ENCODE measurements at regions not wholly inside any gene's neighbourhood (a gene's known extent, or its start where the extent isn't known, plus 50 kb on each side); places are given as distances from the start of the nearest gene placed in this dataset.
"Not testable (repeated sequence)": the region's sequence is repeated elsewhere in the genome, so short reads cannot be mapped to it uniquely, and the experiment has no call there.

DNA sequence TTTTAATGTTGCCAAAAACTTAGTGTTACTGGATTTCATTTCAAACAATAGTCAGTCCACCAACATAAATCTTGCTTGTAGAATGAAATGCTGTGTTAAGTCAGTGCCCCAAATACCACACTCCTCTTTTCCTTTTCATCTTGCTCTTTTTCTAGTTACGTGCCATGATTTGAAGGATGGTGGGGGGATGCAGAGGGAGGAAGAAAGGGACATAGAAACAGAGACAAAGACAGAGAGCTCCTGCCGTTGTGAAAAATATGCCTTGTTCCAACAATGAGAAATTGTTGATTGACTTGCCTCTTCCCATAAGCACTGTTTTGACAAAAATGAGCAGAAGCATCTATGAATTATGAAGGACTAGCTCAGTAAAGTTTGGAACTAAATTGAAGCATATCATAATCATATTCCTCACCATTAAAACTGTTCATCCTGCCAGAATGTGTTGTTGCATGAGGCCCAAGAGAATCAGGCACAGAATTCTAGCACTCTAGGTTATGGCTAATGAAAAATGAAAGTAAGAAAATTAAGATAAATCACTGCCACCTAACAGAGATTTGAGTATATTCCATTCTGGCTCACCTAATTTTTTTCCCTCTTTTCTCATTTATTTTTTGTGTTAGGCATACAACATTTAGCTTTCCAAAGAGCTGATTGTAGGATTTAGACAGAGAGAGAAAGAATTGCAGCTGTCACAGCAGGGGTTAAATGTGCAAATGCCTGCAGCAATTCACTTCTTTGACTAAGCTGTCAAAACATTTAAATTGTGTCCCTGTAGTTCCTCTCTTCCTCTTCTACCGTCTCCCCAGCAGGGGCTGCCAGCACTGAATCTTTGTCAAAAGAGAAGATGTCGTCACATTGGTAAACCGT lies 111.6 kb upstream of the PTPN13 start:
- DNase-seq: no peak

DNA sequence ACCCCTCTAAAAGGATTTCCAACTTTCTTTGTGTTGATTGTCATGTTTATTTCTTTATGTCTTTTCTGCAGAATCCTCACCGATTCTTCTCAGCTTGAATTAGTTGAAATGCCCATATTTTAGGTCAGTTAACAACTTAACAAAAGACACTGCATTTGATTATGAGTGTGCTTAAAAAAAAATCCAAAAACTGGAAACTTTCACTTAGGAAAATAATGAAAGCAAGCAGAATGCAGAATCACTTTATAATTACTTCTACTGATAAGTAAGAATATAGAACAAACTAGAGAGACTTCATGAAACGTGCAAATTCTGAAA lies 111.0 kb upstream of the PTPN13 start:
- DNase-seq: no peak

DNA sequence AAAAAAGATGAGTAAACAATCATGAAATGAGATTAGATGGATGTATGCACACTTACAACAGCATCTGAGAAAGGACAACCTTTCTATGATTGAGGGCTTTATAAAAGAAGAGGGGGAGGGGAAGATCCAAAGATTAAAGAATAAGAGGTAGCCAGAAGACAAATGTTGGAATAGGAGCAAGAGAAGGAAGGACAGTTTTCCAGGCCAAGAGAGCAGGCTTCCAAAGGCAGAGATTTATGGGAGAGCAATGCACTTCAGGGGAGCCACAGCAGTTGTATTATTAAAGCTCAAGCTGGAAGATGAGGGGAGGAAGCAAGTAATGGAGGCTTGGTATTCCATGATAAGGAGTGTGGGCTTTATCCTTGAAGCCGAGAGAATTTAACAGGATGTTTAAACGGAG lies 110.3 kb upstream of the PTPN13 start:
- DNase-seq: no peak

GRCh38 chr4:86484241-86484640 lies 109.9 kb upstream of the PTPN13 start:
- no peak for DNase-seq

- DNase-seq: no peak
These were observed 106.3 kb upstream of the PTPN13 start for GRCh38 chr4:86487738-86488348.

DNA sequence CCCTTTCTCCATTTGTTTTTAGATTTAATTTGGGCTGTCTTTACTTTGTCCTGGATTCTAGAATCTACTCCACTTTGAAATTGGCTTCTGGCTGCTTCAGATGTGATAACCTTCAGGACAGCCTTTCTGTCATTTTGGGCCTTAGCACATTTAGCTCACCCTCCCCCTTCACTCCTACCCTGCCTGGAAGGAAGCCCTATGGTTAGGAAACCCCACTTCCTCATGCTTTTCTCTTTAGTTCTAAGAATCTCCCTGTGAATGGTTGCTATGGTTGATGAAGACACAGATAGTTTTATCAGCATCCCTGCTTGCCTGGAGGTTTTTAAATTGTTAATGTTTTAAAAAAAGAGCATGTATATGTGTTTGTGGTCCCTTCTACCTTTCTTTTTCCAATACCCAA lies 100.7 kb upstream of the PTPN13 start:
- DNase-seq: no peak

DNA sequence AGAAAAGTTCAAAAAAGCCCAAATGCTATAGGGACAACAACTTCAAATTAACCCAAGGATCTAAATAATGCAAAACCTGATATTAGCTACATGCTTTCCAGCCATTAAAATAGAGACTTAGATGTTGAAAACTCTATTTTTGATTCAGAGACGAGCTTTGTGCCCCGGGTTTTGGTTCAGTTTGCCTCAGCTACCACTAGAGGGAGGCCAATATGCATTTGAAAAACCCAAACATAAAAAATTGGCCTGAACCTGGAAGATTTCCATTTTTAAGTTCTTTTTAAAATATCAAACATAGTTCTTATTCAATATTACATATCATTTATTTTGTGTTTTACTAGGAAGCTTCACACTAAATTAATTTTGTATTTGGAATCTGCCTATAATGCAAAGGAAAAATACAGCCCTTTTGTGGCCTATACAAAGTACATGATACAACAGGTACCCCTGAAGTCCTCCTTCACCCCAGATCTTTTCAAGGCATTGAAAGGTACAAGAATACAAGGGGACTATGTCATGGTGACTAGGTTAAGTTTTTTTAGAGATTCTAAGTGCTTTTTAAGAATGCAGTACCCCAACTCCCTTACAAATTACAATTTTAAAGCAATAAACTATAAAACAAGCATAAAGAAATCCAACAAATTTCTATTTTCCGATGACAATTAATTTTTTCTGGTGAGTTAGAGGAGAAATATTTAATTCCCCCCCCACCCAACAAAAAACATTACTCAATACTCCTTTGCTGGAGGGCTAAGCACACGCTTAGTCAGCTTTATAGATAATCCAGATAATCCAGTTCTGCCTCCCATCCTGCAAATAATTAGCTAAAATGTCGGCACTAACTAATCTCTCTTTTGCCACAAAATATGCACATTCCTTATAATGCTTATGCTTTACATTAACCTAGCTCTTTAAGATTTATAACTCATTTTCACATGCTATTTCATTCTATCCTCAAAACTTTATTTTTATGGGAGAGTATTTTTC lies 97.7 kb upstream of the PTPN13 start:
- DNase-seq: peak; percentile 8 to 38

DNA sequence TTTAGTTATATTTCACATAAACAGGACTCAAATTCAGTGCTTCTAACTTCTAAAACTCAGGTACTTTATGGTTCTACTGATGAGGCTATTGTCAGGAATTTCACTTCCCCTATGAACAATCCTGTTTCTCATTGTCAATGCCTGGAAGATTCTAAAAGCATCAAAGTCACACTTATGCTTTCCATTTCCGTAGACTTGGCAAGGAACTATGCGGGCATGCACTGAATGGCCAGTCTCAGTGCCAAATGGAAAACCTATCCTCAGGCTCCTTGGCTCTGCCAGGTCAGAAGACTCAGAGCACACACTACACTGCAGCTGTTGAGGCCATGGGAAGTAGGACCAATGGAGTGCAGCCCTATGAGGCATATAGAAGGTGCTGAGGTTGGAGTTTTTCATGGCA lies 97.0 kb upstream of the PTPN13 start:
- DNase-seq: no peak

DNA sequence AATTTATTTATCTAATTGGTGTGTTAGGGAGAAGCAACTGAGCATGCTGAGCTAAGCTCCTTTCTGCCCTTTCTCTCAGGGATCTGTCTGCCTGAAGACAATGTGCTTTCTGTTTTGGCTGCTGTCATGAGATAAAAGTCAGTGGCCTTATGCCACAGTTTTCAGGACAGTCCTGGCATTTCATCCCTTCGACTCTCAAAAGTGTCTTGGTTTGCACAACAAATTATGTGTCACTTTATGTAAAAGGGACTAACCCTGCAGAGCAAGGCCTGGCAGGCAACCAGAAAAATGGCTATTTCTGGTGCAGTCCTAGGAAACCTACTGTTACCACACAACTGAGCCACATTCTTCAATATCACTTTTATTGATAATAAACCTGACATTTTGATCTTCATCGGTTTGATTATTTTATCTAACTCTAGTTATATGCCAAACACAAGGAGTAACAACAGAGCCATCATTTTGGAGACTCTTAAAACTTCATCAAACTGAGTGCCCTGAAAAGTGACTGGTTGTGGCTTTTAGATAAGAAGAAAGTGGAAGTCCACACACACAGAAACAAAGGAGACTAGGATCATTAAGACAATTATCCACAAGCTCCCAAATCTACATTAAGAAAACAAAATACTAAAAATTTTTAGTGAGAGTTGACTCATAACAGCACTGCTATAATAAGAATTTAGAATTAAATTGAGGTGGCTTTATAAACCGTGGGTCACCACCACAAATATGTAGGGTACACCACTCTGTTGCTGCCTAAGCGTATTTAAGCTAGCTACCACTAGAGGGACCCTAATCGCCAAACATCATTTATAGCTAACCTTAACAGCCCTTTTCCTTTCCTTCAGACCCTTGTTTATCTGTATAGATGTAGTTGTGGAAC lies 95.9 kb upstream of the PTPN13 start:
- DNase-seq: peak in 1 of 2 donors; percentile 41

- no peak for DNase-seq
These were observed 95.3 kb upstream of the PTPN13 start for GRCh38 chr4:86498863-86499166.

GRCh38 chr4:86500527-86500926 lies 93.6 kb upstream of the PTPN13 start:
- no peak for DNase-seq

- DNase-seq: no peak
These were observed 92.0 kb upstream of the PTPN13 start for GRCh38 chr4:86502081-86502480.

DNA sequence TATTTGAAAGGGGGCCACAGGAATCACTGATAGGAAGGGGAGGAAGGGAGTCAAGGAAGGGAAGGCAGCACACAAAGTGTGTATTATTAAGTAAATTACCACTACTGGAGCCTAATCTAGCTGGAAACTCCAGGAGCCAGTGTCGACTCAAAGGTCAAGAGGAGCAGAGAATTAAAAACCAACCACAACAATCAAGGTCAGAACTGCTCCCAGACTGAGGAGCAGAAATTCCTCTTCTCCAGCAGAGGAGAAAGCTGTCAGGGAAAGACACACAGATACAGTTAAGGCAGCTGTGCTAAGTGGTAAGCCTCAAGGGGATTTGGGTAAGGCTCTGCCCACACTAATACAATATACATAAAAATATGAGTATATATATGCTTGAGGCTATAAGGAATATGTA lies 87.5 kb upstream of the PTPN13 start:
- no peak for DNase-seq

DNA sequence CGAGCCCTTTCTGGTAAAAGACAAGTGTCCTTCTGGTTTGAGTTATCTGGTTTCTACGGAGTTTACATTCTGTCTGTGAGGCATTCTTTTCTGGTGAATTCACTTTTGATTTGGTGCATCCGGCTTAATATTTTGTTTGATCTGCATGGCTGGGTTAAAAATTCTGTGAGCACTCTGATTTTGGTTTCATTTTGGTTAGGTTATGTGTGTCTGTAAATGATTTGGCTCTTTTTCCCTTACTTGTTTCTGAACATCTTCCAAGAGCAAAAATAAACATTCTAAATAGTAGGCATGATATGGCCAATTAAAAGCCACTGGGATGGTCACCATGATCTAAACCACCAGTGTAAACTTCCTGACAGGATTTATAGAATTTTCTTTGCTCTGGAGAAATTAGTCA lies 85.7 kb upstream of the PTPN13 start:
- no peak for DNase-seq

- DNase-seq: no peak
These were observed 82.5 kb upstream of the PTPN13 start for GRCh38 chr4:86511590-86511989.

- no peak for DNase-seq
These were observed 81.5 kb upstream of the PTPN13 start for GRCh38 chr4:86512631-86513030.

DNA sequence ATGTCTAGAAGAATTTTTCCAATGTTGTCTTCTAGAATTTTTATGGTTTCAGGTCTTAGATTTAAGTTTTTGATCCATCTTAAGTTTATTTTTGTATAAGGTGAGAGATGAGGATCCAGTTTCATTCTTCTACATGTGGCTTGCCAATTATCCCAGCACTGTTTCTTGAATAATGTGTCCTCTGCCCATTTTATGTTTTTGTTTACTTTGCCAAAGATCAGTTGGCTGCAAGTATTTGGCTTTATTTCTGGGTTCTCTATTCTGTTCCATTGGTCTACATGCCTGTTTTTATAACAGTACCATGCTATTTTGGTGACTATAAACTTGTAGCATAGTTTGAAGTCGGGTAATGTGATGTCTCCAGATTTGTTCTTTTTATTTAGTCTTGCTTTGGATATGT lies 78.2 kb upstream of the PTPN13 start:
- not testable (repeated sequence) for DNase-seq

GRCh38 chr4:86521373-86521969 lies 72.6 kb upstream of the PTPN13 start:
- no peak for DNase-seq

DNA sequence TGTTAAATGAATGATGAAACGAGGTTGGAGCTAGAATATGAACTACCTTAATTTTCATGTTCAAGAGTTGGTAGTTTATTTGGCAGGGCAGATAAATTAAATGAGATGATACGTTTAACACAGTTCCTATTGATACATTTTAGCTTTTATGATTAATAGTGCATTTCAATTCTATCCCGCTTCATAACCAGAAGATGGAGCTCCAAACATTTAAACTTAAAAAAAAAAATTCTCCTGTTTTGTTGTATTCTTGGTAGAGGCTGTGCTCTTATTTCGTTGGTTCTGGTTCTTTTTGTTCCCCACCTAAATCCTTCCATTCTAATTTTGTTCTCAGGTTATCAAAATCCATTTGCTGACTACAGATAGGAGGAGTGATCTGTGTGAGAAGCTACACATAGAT lies 71.8 kb upstream of the PTPN13 start:
- no peak for DNase-seq

- no peak for DNase-seq
These were observed 70.8 kb upstream of the PTPN13 start for GRCh38 chr4:86523333-86523732.

- not testable (repeated sequence) for DNase-seq
These were observed 66.4 kb upstream of the PTPN13 start for GRCh38 chr4:86527713-86528112.

DNA sequence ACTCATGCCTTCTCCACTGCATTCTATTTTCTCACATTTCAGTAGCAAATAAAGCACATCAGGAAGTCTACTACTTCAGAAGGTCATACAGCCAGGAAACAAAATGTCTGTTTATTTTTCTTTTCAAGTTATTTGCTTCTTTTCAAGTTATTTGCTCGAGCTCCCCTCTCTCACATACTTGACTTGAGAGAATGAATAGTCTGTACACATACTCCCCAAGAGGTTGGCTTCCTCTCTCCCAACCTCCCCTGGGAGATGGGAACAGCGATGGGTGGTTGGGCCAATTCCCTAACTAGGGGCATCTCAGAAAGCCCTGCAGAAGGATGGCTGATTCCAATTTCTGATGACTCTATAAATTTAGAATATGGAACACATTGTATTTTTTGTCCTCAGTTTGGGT lies 64.7 kb upstream of the PTPN13 start:
- DNase-seq: no peak

Measured in CD4-positive, alpha-beta T cell treated with Interleukin-1 beta for 1 hour (primary cell).